SK-N-SH treated with all-trans-retinoic acid at 6 μM for 48 hours (cell line): ENCODE measurements at regions not wholly inside any gene's neighbourhood (a gene's known extent, or its start where the extent isn't known, plus 50 kb on each side); places are given as distances from the start of the nearest gene placed in this dataset.

Experiments
- ESRRG ChIP-seq: fragments of 250-450 bp; sonication (Bioruptor Pico); IDR thresholded peaks from 2 replicates; pipeline ENCODE4 v1.6.1; 2021; ENCODE audit warnings: mild to moderate bottlenecking
- RARB ChIP-seq: fragments of 250-450 bp; sonication (Bioruptor Pico); IDR thresholded peaks from 2 replicates; pipeline ENCODE4 v1.8.0; 2021; ENCODE audit warnings: mild to moderate bottlenecking, moderate library complexity
- ZFP3 ChIP-seq: fragments of 250-450 bp; sonication (Bioruptor Pico); IDR thresholded peaks from 2 replicates; pipeline ENCODE4 v1.5.0; 2020; ENCODE audit warnings: mild to moderate bottlenecking, moderate library complexity

DNA sequence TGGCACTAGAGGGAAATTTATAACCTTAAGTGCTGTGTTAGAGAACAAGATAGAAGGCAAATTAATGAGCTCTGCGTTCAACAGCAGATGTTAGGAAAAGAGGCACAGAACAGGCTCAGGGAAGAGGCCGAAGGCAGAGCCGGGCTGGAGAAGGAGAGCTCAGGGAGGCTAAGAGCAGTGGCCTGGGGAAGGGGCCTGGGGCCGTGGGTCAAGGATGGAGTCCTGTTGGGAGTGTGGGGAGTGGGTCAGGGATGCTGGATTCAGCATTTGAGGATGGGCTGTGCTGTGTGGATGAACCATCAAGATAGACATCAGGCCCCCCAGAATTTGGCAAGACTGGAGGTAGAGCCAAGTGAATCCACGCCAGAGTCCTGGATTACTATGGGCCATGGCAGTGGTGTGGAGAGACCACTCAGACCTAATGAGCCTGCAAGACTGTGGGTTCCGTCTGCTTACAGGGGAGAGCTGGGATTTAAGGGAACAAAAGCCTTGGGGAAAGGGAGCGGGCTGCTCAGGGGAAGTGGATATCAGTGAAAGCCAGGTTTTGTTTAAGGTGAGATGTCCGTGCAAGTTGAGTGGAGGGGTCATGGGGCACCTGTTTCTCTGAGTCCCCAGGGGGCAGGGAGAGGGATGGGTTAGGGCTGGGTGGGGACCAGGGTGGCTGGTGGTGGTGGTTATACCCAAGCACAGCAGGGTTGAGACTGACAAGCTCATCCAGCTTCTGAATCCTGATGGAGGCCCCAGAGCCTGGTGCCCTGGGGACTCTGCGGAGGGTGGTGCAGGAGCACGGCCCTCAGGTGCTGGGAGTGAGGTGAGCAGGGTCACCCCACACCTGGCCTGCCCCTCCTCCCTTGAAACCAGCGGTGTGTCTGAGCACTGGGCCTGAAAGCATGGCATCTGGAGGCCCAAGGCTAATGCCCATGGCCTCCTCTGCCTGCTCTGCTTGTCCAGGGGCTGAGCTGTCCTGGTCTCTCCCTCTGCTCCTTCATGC lies 101.7 kb downstream of the BMS1 start:
- TF ChIP-seq RARB (no peak), ZFP3 (CRISPR knock-in tag) (no peak), ESRRG (CRISPR knock-in tag) (no peak)
